BJ (cell line): ENCODE measurements at regions not wholly inside any gene's neighbourhood (a gene's known extent, or its start where the extent isn't known, plus 50 kb on each side); places are given as distances from the start of the nearest gene placed in this dataset.

Experiments used
- CTCF ChIA-PET: fragments of 350-600 bp; formaldehyde crosslinking; extraction: SDS; loops from one replicate; lab custom pipeline; 2021; ENCODE audit warnings: antibody characterized with exemption, inconsistent platforms; lab: Yijun Ruan, JAX
- POLR2A ChIA-PET: fragments of 300-600 bp; sonication (Branson Sonifier 250); formaldehyde crosslinking; extraction: SDS; loops from one replicate; lab custom pipeline; 2021; ENCODE audit warnings: antibody characterized with exemption; lab: Charles Lee
- DNase-seq: peaks from one replicate; pipeline ENCODE4 v3.0.0-alpha.2; 2011; ENCODE audit warnings: low read depth
- H3K27me3 ChIP-seq: 2 replicates; pipeline ENCODE4 v1.6.0; 2011; ENCODE audit warnings: low read length; ENCODE audit not compliant: control insufficient read depth, insufficient read depth
- H3K36me3 ChIP-seq: 2 replicates; pipeline ENCODE4 v1.5.1; 2011; ENCODE audit warnings: low read length; ENCODE audit not compliant: control insufficient read depth, insufficient read depth
- H3K4me3 ChIP-seq: 2 replicates; pipeline ENCODE4 v1.5.1; 2011; ENCODE audit warnings: low read depth, mild to moderate bottlenecking, control low read depth, low read length
- CTCF ChIP-seq: IDR thresholded peaks from 2 replicates; pipeline ENCODE4 v1.5.1; 2011; ENCODE audit warnings: low read depth, mild to moderate bottlenecking, control low read depth, inconsistent platforms, low read length, moderate library complexity; ENCODE audit not compliant: insufficient read depth

GRCh38 chr5:7066471-7067235 lies 329.3 kb upstream of the ADCY2 start:
- no peak for DNase-seq
- POLR2A ChIA-PET = no interaction called here
- TF ChIP-seq CTCF = no peak
- Histone ChIP-seq H3K4me3 (no peak overlapping the region), H3K36me3 (no peaks in the 10 kb centered on the region), H3K27me3 (no peaks in the 10 kb centered on the region)
- CTCF ChIA-PET = no interaction called here

GRCh38 chr5:7068156-7068555 lies 327.8 kb upstream of the ADCY2 start:
- H3K4me3 ChIP-seq = no peak overlapping the region
- H3K36me3 ChIP-seq = no peaks in the 10 kb centered on the region
- TF ChIP-seq CTCF = no peak
- CTCF ChIA-PET = no interaction called here
- no peaks in the 10 kb centered on the region for H3K27me3 ChIP-seq
- DNase-seq = no peak
- POLR2A ChIA-PET = no interaction called here

GRCh38 chr5:7068899-7069298 lies 327.0 kb upstream of the ADCY2 start:
- no peak for DNase-seq
- TF ChIP-seq CTCF = no peak
- H3K36me3 ChIP-seq = no peaks in the 10 kb centered on the region
- ChIA-PET POLR2A (no interaction called here), CTCF (no interaction called here)
- H3K4me3 ChIP-seq = no peak overlapping the region
- H3K27me3 ChIP-seq = no peaks in the 10 kb centered on the region

- ChIA-PET POLR2A (no interaction called here), CTCF (no interaction called here)
- Histone ChIP-seq H3K36me3 (no peaks in the 10 kb centered on the region), H3K4me3 (no peak overlapping the region), H3K27me3 (no peaks in the 10 kb centered on the region)
- DNase-seq = no peak
- TF ChIP-seq CTCF = no peak
These were observed 323.8 kb upstream of the ADCY2 start for GRCh38 chr5:7072188-7072587.

GRCh38 chr5:7073666-7074065 lies 322.3 kb upstream of the ADCY2 start:
- no peak for DNase-seq
- POLR2A ChIA-PET = no interaction called here
- H3K27me3 ChIP-seq = no peaks in the 10 kb centered on the region
- CTCF ChIA-PET = no interaction called here
- H3K4me3 ChIP-seq = no peak overlapping the region
- TF ChIP-seq CTCF = no peak
- H3K36me3 ChIP-seq = no peaks in the 10 kb centered on the region
